ENCODE measurements at regions not wholly inside any gene's neighbourhood (a gene's known extent, or its start where the extent isn't known, plus 50 kb on each side); places are given as distances from the start of the nearest gene placed in this dataset.

DNA sequence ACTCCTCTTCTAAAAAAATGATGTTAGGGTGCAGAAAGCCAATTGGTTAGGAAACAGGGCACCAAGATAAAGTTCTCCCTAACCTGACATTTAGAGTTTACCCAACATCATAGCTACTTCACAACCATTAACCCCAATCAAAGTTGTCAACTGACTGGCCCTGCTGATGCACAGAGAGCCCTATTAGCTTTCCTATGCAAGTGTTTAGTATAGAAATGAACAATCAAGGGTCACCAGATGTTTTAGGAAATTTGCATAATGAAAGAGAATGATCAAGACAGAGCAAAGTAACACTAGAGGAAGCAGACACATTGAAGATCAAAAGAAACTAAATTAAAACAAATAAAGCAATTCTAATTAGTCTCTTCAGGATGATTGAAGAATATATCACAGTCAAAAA is 64.2 kb upstream of the DCC start:
- TF ChIP-seq, protein P1, sequence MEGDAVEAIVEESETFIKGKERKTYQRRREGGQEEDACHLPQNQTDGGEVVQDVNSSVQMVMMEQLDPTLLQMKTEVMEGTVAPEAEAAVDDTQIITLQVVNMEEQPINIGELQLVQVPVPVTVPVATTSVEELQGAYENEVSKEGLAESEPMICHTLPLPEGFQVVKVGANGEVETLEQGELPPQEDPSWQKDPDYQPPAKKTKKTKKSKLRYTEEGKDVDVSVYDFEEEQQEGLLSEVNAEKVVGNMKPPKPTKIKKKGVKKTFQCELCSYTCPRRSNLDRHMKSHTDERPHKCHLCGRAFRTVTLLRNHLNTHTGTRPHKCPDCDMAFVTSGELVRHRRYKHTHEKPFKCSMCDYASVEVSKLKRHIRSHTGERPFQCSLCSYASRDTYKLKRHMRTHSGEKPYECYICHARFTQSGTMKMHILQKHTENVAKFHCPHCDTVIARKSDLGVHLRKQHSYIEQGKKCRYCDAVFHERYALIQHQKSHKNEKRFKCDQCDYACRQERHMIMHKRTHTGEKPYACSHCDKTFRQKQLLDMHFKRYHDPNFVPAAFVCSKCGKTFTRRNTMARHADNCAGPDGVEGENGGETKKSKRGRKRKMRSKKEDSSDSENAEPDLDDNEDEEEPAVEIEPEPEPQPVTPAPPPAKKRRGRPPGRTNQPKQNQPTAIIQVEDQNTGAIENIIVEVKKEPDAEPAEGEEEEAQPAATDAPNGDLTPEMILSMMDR (IDR thresholded peaks at IDR 0.05; ENCODE audit: insufficient read depth, low read length, poor library complexity, severe bottlenecking): no peak
- Histone ChIP-seq H3K36me3 (ENCODE audit: control insufficient read depth, insufficient read depth, low read length) (no peaks in the 10 kb centered on the region), H3K27me3 (replicated peaks; ENCODE audit: control insufficient read depth, insufficient read depth, low read length) (no peaks in the 10 kb centered on the region), H3K4me3 (replicated peaks; ENCODE audit: low read depth, low read length) (no peak overlapping the region)
- no peak for DNase-seq (ENCODE audit: extremely low read depth, insufficient read length)

DNA sequence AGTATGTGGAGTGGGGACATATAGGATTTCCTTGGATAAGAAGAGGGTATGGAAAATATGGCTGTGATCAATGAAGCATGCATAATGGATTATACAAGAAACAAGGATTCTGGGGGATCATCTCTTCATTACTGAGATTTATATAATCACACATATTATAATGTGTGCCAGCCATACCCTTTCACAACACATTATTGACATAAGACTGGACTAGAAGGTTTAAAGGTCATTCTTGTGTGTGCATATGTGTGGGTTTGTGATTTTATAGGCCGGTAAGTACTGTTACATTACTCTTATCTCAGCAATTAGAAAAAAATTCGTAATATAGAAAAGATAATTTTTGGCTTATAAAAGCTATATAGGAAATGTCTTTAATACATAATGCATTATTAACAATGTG is 62.2 kb upstream of the DCC start:
- TF ChIP-seq, protein P1 (IDR thresholded peaks at IDR 0.05; ENCODE audit: insufficient read depth, low read length, poor library complexity, severe bottlenecking): no peak
- Histone ChIP-seq H3K27me3 (replicated peaks; ENCODE audit: control insufficient read depth, insufficient read depth, low read length) (no peaks in the 10 kb centered on the region), H3K36me3 (ENCODE audit: control insufficient read depth, insufficient read depth, low read length) (no peaks in the 10 kb centered on the region), H3K4me3 (replicated peaks; ENCODE audit: low read depth, low read length) (no peak overlapping the region)
- DNase-seq (ENCODE audit: extremely low read depth, insufficient read length): no peak

DNA sequence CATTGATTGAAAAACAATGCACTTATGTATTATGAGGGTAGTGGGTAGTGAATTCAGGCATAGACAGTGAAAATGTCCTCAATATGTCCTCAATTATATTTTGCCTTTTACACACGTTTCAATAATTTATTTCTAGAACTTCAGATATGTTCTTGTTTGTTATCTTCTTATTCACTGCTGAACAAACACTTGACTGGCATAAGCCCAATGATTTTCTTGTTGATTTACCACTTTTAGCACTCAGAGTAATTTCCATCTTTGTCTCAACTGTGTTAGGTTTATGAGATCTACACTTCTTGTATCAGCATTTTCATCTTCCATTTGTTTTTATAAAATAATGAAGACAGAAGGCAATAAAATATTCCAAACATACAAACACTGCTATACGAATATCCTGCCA is 61.8 kb upstream of the DCC start:
- H3K36me3 ChIP-seq (ENCODE audit: control insufficient read depth, insufficient read depth, low read length): no peaks in the 10 kb centered on the region
- no peaks in the 10 kb centered on the region for H3K27me3 ChIP-seq (replicated peaks; ENCODE audit: control insufficient read depth, insufficient read depth, low read length)
- H3K4me3 ChIP-seq (replicated peaks; ENCODE audit: low read depth, low read length): no peak overlapping the region
- TF ChIP-seq, protein P1 (IDR thresholded peaks at IDR 0.05; ENCODE audit: insufficient read depth, low read length, poor library complexity, severe bottlenecking): no peak
- no peak for DNase-seq (ENCODE audit: extremely low read depth, insufficient read length)

DNA sequence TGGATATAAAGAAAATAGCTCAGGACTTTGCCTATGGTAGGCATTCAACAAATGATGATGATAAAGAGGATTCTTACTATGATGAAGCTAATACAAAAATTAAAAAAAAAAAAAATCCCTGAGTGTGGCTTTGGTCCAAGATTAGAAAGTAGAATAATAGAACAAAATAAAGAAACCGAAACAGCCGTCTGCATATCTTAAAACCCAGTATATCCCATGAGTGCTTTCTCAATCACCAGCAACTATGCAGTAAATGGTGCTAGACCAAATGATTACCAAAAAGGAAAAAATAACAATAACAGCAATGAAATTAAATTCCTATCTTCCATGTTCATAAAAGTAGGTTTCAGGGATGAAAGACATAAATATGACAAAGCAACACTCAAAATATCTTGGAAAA is 59.3 kb upstream of the DCC start:
- TF ChIP-seq, protein P1 (IDR thresholded peaks at IDR 0.05; ENCODE audit: insufficient read depth, low read length, poor library complexity, severe bottlenecking): no peak

DNA sequence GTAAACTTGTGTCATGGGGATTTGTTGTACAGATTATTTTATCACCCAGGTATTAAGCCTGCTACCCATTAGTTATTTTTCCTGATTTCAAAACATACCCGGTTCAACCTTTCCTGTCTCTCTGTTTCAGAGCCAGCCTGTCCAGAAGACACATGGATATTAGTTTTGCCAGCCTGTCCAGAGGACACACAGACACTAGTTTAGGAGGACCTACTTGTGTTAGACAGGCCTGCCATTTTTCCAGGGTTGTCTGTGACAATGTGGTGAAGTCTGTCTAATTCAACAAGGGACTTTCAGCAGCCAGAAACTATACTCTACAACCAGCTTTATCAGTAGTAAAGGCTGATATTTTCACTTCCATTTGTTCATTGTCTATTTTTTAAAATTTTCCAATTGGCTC is 56.1 kb upstream of the DCC start:
- DNase-seq (ENCODE audit: extremely low read depth, insufficient read length): no peak
- Histone ChIP-seq H3K27me3 (replicated peaks; ENCODE audit: control insufficient read depth, insufficient read depth, low read length) (no peaks in the 10 kb centered on the region), H3K36me3 (ENCODE audit: control insufficient read depth, insufficient read depth, low read length) (no peaks in the 10 kb centered on the region), H3K4me3 (replicated peaks; ENCODE audit: low read depth, low read length) (no peak overlapping the region)
- TF ChIP-seq, protein P1 (IDR thresholded peaks at IDR 0.05; ENCODE audit: insufficient read depth, low read length, poor library complexity, severe bottlenecking): no peak

More for the DNA sequence above, 59.3 kb upstream of the DCC start:
- H3K27me3 ChIP-seq (replicated peaks; ENCODE audit: control insufficient read depth, insufficient read depth, low read length): no peaks in the 10 kb centered on the region
- H3K4me3 ChIP-seq (replicated peaks; ENCODE audit: low read depth, low read length): no peak overlapping the region
- H3K36me3 ChIP-seq (ENCODE audit: control insufficient read depth, insufficient read depth, low read length): no peaks in the 10 kb centered on the region
- no peak for DNase-seq (ENCODE audit: extremely low read depth, insufficient read length)

DNA sequence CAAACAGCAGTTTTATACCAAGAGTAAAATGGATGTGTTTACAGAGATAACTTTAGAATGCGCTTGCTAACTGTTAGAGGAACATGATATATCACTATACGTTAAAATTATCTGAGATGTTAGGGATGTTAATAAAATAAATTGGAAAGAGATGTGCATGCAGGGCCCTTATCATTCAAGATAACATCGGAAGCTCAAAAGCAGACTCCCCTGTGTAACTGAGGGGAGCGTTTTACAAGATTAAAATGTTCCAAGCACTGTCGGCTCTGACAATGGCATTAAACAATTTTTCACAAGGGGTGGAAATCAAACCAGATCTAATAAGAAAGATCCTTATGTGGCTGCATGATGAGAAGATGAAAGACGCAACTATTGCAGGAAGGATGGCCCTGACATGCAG is 53.3 kb upstream of the DCC start:
- no peak for DNase-seq (ENCODE audit: extremely low read depth, insufficient read length)
- TF ChIP-seq, protein P1 (IDR thresholded peaks at IDR 0.05; ENCODE audit: insufficient read depth, low read length, poor library complexity, severe bottlenecking): no peak
- no peak overlapping the region for H3K4me3 ChIP-seq (replicated peaks; ENCODE audit: low read depth, low read length)
- H3K36me3 ChIP-seq (ENCODE audit: control insufficient read depth, insufficient read depth, low read length): no peaks in the 10 kb centered on the region
- no peaks in the 10 kb centered on the region for H3K27me3 ChIP-seq (replicated peaks; ENCODE audit: control insufficient read depth, insufficient read depth, low read length)

Measured in GM06990 (cell line).